ENCODE measurements at regions not wholly inside any gene's neighbourhood (a gene's known extent, or its start where the extent isn't known, plus 50 kb on each side); places are given as distances from the start of the nearest gene placed in this dataset.

DNA sequence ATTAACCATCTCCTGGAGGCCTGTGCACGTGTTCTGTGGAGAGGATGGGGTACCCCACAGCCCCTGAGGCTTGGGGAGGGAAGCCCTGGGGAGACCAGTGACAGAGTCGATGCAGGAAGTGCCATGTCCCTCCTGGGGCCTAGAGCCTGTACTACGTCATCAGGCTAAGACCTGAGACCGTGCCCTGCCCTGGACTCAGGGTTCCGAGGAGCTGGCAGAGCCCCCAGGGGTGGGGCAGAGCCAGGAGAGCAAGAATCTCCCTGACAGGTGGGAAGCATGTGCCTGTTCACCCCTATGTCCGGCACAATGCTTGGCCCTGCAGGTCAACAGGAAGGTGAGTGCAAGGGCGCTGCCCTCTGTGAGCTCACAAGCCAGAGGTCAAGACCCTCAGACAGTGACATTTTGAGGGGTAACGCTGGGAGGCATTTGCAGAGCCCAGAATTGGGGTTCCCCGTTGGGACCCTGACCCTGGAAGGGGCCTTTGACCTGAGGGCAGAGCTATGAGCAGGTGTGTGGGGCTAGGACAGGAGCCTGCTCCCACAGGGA is 781.6 kb downstream of the BRD1 start:
- no peak for TF ChIP-seq MYC (IDR thresholded peaks at IDR 0.05; ENCODE audit: low read depth, low read length)
- no peak for TF ChIP-seq POLR2A (IDR thresholded peaks at IDR 0.05; ENCODE audit: extremely low read depth, insufficient read length)
- TF ChIP-seq, protein P1, sequence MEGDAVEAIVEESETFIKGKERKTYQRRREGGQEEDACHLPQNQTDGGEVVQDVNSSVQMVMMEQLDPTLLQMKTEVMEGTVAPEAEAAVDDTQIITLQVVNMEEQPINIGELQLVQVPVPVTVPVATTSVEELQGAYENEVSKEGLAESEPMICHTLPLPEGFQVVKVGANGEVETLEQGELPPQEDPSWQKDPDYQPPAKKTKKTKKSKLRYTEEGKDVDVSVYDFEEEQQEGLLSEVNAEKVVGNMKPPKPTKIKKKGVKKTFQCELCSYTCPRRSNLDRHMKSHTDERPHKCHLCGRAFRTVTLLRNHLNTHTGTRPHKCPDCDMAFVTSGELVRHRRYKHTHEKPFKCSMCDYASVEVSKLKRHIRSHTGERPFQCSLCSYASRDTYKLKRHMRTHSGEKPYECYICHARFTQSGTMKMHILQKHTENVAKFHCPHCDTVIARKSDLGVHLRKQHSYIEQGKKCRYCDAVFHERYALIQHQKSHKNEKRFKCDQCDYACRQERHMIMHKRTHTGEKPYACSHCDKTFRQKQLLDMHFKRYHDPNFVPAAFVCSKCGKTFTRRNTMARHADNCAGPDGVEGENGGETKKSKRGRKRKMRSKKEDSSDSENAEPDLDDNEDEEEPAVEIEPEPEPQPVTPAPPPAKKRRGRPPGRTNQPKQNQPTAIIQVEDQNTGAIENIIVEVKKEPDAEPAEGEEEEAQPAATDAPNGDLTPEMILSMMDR (IDR thresholded peaks at IDR 0.05; ENCODE audit: low read depth, low read length), result no peak
- no peak for TF ChIP-seq MAX (IDR thresholded peaks at IDR 0.05; ENCODE audit: low read depth, low read length)
- DNase-seq (ENCODE audit: low read depth), result no peak
- no peak overlapping the region for H3K4me3 ChIP-seq (ENCODE audit: low read depth, low read length)

DNA sequence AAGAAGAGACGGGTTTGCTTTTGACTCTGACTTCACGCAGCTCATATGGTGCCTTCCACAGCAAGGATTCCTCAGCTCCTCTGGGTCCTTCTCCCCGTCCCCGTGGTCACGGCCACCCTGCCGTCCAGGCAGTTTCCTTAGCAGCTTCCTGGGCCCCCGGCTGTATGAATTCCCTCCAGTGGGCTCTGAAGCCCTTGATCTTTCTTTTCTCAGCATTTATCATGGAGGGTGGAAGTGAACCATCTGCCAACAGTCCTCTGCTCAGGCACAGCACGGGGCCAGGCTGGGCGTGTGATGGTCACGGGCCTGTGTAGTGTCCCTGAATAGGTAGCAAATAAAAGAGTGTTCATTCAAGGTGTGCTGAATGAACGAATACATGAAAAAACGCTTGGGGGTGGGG is 782.4 kb downstream of the BRD1 start:
- DNase-seq (ENCODE audit: low read depth), result no peak
- no peak for TF ChIP-seq POLR2A (IDR thresholded peaks at IDR 0.05; ENCODE audit: extremely low read depth, insufficient read length)
- TF ChIP-seq MYC (IDR thresholded peaks at IDR 0.05; ENCODE audit: low read depth, low read length), result no peak

DNA sequence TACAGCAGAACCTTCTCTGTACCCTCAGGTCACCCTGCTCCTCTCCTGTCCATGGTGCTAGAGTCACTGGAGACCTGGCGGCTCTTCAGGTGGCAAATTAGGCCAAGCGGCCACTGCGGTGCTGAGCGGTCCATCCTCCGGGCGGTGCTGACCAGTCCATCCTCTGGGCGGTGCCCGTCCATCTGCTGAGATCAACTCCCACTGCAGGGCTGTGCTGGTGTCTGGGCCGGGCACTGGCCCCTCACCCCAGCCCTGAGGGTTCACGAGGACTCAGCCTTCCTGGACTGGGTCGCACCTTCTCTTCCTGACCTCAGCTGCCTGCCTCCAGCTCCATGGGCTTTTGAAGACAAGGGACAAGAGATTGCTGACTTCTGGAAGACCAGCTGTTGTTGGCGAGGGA is 782.9 kb downstream of the BRD1 start:
- TF ChIP-seq MYC (IDR thresholded peaks at IDR 0.05; ENCODE audit: low read depth, low read length) (no peak), MAX (IDR thresholded peaks at IDR 0.05; ENCODE audit: low read depth, low read length) (no peak), POLR2A (IDR thresholded peaks at IDR 0.05; ENCODE audit: extremely low read depth, insufficient read length) (no peak)
- TF ChIP-seq, protein P1 (IDR thresholded peaks at IDR 0.05; ENCODE audit: low read depth, low read length), result no peak
- H3K4me3 ChIP-seq (ENCODE audit: low read depth, low read length), result no peak overlapping the region
- no peak for DNase-seq (ENCODE audit: low read depth)

More for the DNA sequence above, 782.4 kb downstream of the BRD1 start:
- H3K4me3 ChIP-seq (ENCODE audit: low read depth, low read length), result no peak overlapping the region

DNA sequence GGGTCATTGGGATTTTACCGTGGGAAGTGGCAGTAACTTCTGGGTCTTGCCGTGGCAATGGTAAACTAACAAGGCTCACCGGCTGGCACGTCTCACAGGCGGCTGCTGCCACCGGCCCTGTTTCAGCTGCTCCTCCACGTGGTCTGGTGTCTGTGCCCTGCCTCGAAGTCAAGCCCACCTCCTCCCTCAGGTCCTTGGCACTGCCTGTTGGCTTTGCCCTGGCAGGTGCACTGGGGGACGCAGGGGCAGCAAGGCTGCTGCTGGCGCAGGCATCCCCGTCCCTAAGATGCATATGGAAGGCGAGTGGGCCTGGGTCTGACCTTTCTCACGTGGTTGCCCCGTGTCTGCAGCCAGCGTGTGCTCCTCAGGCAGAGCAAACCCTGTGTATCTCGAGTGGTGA is 783.6 kb downstream of the BRD1 start:
- no peak for TF ChIP-seq MAX (IDR thresholded peaks at IDR 0.05; ENCODE audit: low read depth, low read length)
- no peak for TF ChIP-seq MYC (IDR thresholded peaks at IDR 0.05; ENCODE audit: low read depth, low read length)
- TF ChIP-seq, protein P1 (IDR thresholded peaks at IDR 0.05; ENCODE audit: low read depth, low read length), result no peak
- TF ChIP-seq POLR2A (IDR thresholded peaks at IDR 0.05; ENCODE audit: extremely low read depth, insufficient read length), result no peak
- no peak overlapping the region for H3K4me3 ChIP-seq (ENCODE audit: low read depth, low read length)
- DNase-seq (ENCODE audit: low read depth), result no peak

- H3K4me3 ChIP-seq (ENCODE audit: low read depth, low read length), result no peak overlapping the region
- TF ChIP-seq, protein P1 (IDR thresholded peaks at IDR 0.05; ENCODE audit: low read depth, low read length), result no peak
- TF ChIP-seq MYC (IDR thresholded peaks at IDR 0.05; ENCODE audit: low read depth, low read length), result no peak
- no peak for TF ChIP-seq POLR2A (IDR thresholded peaks at IDR 0.05; ENCODE audit: extremely low read depth, insufficient read length)
- TF ChIP-seq MAX (IDR thresholded peaks at IDR 0.05; ENCODE audit: low read depth, low read length), result no peak
- DNase-seq (ENCODE audit: low read depth), result no peak
These were observed 784.5 kb downstream of the BRD1 start for GRCh38 chr22:49042877-49043859.

GRCh38 chr22:49042066-49042465 is 785.6 kb downstream of the BRD1 start:
- DNase-seq (ENCODE audit: low read depth), result no peak
- no peak overlapping the region for H3K4me3 ChIP-seq (ENCODE audit: low read depth, low read length)
- TF ChIP-seq MYC (IDR thresholded peaks at IDR 0.05; ENCODE audit: low read depth, low read length) (no peak), MAX (IDR thresholded peaks at IDR 0.05; ENCODE audit: low read depth, low read length) (no peak), POLR2A (IDR thresholded peaks at IDR 0.05; ENCODE audit: extremely low read depth, insufficient read length) (no peak)
- TF ChIP-seq, protein P1 (IDR thresholded peaks at IDR 0.05; ENCODE audit: low read depth, low read length), result no peak

Data from NB4 (cell line).